Neural cell (in vitro differentiated cells): ENCODE measurements at regions not wholly inside any gene's neighbourhood (a gene's known extent, or its start where the extent isn't known, plus 50 kb on each side); places are given as distances from the start of the nearest gene placed in this dataset.

Source experiments
- H2AFZ ChIP-seq: fragments of 200-600, 300-800 bp; sonication (generic), shearing (Covaris generic); 2 replicates; pipeline ENCODE4 v1.6.0; 2014; ENCODE audit warnings: low read depth, mild to moderate bottlenecking, antibody characterized with exemption, low read length, moderate library complexity
- H3F3A ChIP-seq: fragments of 200-600 bp; shearing (Covaris generic); 2 replicates; pipeline ENCODE4 v1.6.1; 2016; ENCODE audit warnings: mild to moderate bottlenecking, moderate library complexity, mixed read lengths, antibody characterized with exemption, low read length; ENCODE audit not compliant: insufficient read depth, poor library complexity, severe bottlenecking
- H3K27ac ChIP-seq: fragments of 200-600, 300-800 bp; sonication (generic), shearing (Covaris generic); 2 replicates; pipeline ENCODE4 v1.5.1; 2014; ENCODE audit warnings: mild to moderate bottlenecking, low read length, moderate library complexity
- H3K27me3 ChIP-seq: fragments of 300-800, 200-600 bp; sonication (generic), shearing (Covaris generic); 2 replicates; pipeline ENCODE4 v1.6.0; 2014; ENCODE audit warnings: mild to moderate bottlenecking, low read depth, low read length, moderate library complexity; ENCODE audit not compliant: insufficient read depth
- H3K36me3 ChIP-seq: fragments of 300-800, 200-600 bp; sonication (generic), shearing (Covaris generic); 2 replicates; pipeline ENCODE4 v1.5.1; 2014; ENCODE audit warnings: mild to moderate bottlenecking, antibody characterized with exemption, low read length, moderate library complexity; ENCODE audit not compliant: insufficient read depth
- H3K4me2 ChIP-seq: fragments of 300-800, 200-600 bp; sonication (generic), shearing (Covaris generic); 2 replicates; pipeline ENCODE4 v1.6.0; 2014; ENCODE audit warnings: mild to moderate bottlenecking, low read length
- H3K4me3 ChIP-seq: fragments of 300-800, 200-600 bp; sonication (generic), shearing (Covaris generic); 2 replicates; pipeline ENCODE4 v1.5.1; 2014; ENCODE audit warnings: mild to moderate bottlenecking, low read length, moderate library complexity
- H3K79me2 ChIP-seq: fragments of 200-600 bp; shearing (Covaris generic); replicated peaks from 2 replicates; pipeline ENCODE4 v1.6.0; 2014; ENCODE audit warnings: mild to moderate bottlenecking, low read length, moderate library complexity; ENCODE audit not compliant: insufficient read depth
- H3K9ac ChIP-seq: fragments of 300-800, 200-600 bp; sonication (generic), shearing (Covaris generic); 2 replicates; pipeline ENCODE4 v1.6.1; 2016; ENCODE audit warnings: mild to moderate bottlenecking, low read length, mixed read lengths
- H3K9me2 ChIP-seq: fragments of 200-600 bp; shearing (Covaris generic); 2 replicates; pipeline ENCODE4 v1.6.1; 2016; ENCODE audit warnings: mild to moderate bottlenecking, low read length, mixed read lengths; ENCODE audit not compliant: insufficient read depth
- H3K9me3 ChIP-seq: fragments of 200-600, 300-800 bp; sonication (generic), shearing (Covaris generic); 2 replicates; pipeline ENCODE4 v1.6.1; 2016; ENCODE audit warnings: mild to moderate bottlenecking, mixed run types, low read length, moderate library complexity, mixed read lengths
- H4K20me1 ChIP-seq: fragments of 200-600 bp; shearing (Covaris generic); 2 replicates; pipeline ENCODE4 v1.6.1; 2016; ENCODE audit warnings: mild to moderate bottlenecking, mixed run types; ENCODE audit not compliant: insufficient read depth
- EP300 ChIP-seq: fragments of 450-650 bp; conservative IDR thresholded peaks from 2 replicates; pipeline ENCODE4 v1.6.1; 2014; ENCODE audit warnings: antibody characterized with exemption, mild to moderate bottlenecking, moderate library complexity; ENCODE audit not compliant: poor library complexity, severe bottlenecking
- EZH2 ChIP-seq: fragments of 200-600, 300-800 bp; shearing (Covaris generic), sonication (generic); IDR thresholded peaks from 2 replicates; pipeline ENCODE4 v1.6.1; 2014; ENCODE audit warnings: antibody characterized with exemption, low read length, borderline replicate concordance, mild to moderate bottlenecking; ENCODE audit not compliant: insufficient read depth, poor library complexity, severe bottlenecking
- MXI1 ChIP-seq: fragments of 450-650 bp; conservative IDR thresholded peaks from 2 replicates; pipeline ENCODE4 v1.6.1; 2014; ENCODE audit warnings: antibody characterized with exemption, mild to moderate bottlenecking; ENCODE audit not compliant: poor library complexity, severe bottlenecking
- POLR2AphosphoS5 ChIP-seq: IDR thresholded peaks from 2 replicates; pipeline ENCODE4 v1.6.1; 2012
- RAD21 ChIP-seq: fragments of 450-650 bp; conservative IDR thresholded peaks from 2 replicates; pipeline ENCODE4 v1.6.1; 2014; ENCODE audit warnings: antibody characterized with exemption, mild to moderate bottlenecking, moderate library complexity
- SMC3 ChIP-seq: fragments of 450-650 bp; conservative IDR thresholded peaks from 2 replicates; pipeline ENCODE4 v1.6.1; 2014; ENCODE audit warnings: antibody characterized with exemption, mild to moderate bottlenecking, moderate library complexity; ENCODE audit not compliant: poor library complexity
- TAF1 ChIP-seq: IDR thresholded peaks from 2 replicates; pipeline ENCODE4 v1.6.1; 2012; ENCODE audit warnings: low read depth
- TF ChIP-seq, protein P1 (sequence below): fragments of 450-650 bp; IDR thresholded peaks from 2 replicates; pipeline ENCODE4 v1.5.1; 2014; ENCODE audit warnings: antibody characterized with exemption, mild to moderate bottlenecking, moderate library complexity; ENCODE audit not compliant: poor library complexity, severe bottlenecking
- TF ChIP-seq, protein P2 (sequence below): IDR thresholded peaks from 2 replicates; pipeline ENCODE4 v1.6.1; 2012; ENCODE audit warnings: borderline replicate concordance

GRCh38 chr6:8637896-8638597, 202.7 kb upstream of the SLC35B3 start:
- Histone ChIP-seq H3K9me3 (no peaks in the 10 kb centered on the region), H3K36me3 (no peaks in the 10 kb centered on the region), H3K79me2 (no peaks in the 10 kb centered on the region), H3K27ac (no peak overlapping the region), H4K20me1 (no peaks in the 10 kb centered on the region), H3K9me2 (no peaks in the 10 kb centered on the region), H3F3A (no peaks in the 10 kb centered on the region), H3K9ac (no peak overlapping the region), H2AFZ (no peak overlapping the region), H3K4me3 (no peak overlapping the region), H3K4me2 (no peak overlapping the region), H3K27me3 (no peaks in the 10 kb centered on the region)
- TF ChIP-seq RAD21 (no peak), POLR2AphosphoS5 (no peak), SMC3 (no peak), TAF1 (no peak), MXI1 (no peak), EP300 (no peak), EZH2 (no peak)
- TF ChIP-seq, protein P1, sequence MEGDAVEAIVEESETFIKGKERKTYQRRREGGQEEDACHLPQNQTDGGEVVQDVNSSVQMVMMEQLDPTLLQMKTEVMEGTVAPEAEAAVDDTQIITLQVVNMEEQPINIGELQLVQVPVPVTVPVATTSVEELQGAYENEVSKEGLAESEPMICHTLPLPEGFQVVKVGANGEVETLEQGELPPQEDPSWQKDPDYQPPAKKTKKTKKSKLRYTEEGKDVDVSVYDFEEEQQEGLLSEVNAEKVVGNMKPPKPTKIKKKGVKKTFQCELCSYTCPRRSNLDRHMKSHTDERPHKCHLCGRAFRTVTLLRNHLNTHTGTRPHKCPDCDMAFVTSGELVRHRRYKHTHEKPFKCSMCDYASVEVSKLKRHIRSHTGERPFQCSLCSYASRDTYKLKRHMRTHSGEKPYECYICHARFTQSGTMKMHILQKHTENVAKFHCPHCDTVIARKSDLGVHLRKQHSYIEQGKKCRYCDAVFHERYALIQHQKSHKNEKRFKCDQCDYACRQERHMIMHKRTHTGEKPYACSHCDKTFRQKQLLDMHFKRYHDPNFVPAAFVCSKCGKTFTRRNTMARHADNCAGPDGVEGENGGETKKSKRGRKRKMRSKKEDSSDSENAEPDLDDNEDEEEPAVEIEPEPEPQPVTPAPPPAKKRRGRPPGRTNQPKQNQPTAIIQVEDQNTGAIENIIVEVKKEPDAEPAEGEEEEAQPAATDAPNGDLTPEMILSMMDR, result no peak
- TF ChIP-seq, protein P2, sequence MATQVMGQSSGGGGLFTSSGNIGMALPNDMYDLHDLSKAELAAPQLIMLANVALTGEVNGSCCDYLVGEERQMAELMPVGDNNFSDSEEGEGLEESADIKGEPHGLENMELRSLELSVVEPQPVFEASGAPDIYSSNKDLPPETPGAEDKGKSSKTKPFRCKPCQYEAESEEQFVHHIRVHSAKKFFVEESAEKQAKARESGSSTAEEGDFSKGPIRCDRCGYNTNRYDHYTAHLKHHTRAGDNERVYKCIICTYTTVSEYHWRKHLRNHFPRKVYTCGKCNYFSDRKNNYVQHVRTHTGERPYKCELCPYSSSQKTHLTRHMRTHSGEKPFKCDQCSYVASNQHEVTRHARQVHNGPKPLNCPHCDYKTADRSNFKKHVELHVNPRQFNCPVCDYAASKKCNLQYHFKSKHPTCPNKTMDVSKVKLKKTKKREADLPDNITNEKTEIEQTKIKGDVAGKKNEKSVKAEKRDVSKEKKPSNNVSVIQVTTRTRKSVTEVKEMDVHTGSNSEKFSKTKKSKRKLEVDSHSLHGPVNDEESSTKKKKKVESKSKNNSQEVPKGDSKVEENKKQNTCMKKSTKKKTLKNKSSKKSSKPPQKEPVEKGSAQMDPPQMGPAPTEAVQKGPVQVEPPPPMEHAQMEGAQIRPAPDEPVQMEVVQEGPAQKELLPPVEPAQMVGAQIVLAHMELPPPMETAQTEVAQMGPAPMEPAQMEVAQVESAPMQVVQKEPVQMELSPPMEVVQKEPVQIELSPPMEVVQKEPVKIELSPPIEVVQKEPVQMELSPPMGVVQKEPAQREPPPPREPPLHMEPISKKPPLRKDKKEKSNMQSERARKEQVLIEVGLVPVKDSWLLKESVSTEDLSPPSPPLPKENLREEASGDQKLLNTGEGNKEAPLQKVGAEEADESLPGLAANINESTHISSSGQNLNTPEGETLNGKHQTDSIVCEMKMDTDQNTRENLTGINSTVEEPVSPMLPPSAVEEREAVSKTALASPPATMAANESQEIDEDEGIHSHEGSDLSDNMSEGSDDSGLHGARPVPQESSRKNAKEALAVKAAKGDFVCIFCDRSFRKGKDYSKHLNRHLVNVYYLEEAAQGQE, result no peak

DNA sequence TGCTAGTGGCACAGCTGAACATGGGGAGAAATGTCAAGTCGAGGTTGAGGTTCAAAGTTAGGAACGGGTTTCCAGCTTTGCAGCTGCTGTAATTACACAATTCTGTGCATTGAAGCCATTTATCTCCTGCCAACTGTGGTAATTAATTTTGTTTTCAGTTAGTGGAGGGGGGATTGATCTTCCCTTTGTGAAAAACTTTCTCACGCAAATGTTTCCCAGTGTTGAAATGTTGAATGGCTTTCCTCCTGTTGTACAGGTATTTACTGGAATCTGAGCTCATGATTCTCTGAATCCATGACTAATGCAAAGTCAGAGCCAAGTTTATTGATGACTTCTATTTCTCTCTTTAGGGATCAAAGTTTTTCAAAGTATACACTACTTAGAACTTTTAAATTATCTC, 198.4 kb upstream of the SLC35B3 start:
- Histone ChIP-seq H3K36me3 (no peaks in the 10 kb centered on the region), H3F3A (no peaks in the 10 kb centered on the region), H3K27me3 (no peaks in the 10 kb centered on the region), H3K4me2 (no peak overlapping the region), H3K27ac (no peak overlapping the region), H3K9ac (no peak overlapping the region), H3K9me3 (no peaks in the 10 kb centered on the region), H3K4me3 (no peak overlapping the region), H4K20me1 (no peaks in the 10 kb centered on the region), H2AFZ (no peak overlapping the region), H3K79me2 (no peaks in the 10 kb centered on the region), H3K9me2 (no peaks in the 10 kb centered on the region)
- no peak for TF ChIP-seq TAF1
- TF ChIP-seq EZH2, result no peak
- TF ChIP-seq, protein P1, result no peak
- TF ChIP-seq POLR2AphosphoS5, result no peak
- no peak for TF ChIP-seq RAD21
- TF ChIP-seq EP300, result no peak
- TF ChIP-seq, protein P2, result no peak
- no peak for TF ChIP-seq SMC3
- no peak for TF ChIP-seq MXI1
